OCI-LY7 (cell line): ENCODE measurements at regions not wholly inside any gene's neighbourhood (a gene's known extent, or its start where the extent isn't known, plus 50 kb on each side); places are given as distances from the start of the nearest gene placed in this dataset.

Experiments used
- BruUV-seq: library from RNA; stranded (reverse); fragments of 400-500 nt; replicated peaks from 2 replicates; lab custom pipeline; 2021; lab: Mats Ljungman, UMichigan
- CTCF ChIA-PET: fragments of 300-600 bp; sonication (Branson Sonifier 250); formaldehyde crosslinking; loops from one replicate; lab custom pipeline; 2022; ENCODE audit warnings: antibody characterized with exemption; ENCODE audit not compliant: unreplicated experiment; lab: Charles Lee
- POLR2A ChIA-PET: fragments of 300-600 bp; sonication (Branson Sonifier 250); formaldehyde crosslinking; loops from one replicate; lab custom pipeline; 2022; ENCODE audit warnings: antibody characterized with exemption; lab: Charles Lee
- DNase-seq: peaks from one replicate; pipeline ENCODE4 v3.0.0-alpha.2; 2015; ENCODE audit warnings: low spot score
- H2AFZ ChIP-seq: fragments of 200-600 bp; sonication (generic), shearing (Covaris generic); 2 replicates; pipeline ENCODE4 v1.6.1; 2014; ENCODE audit warnings: mild to moderate bottlenecking, antibody characterized with exemption, low read length, moderate library complexity
- H3K27ac ChIP-seq: fragments of 200-600 bp; sonication (generic); 2 replicates; pipeline ENCODE4 v1.5.1; 2014; ENCODE audit warnings: mixed run types, low read depth, mild to moderate bottlenecking, moderate library complexity, low read length, inconsistent platforms; ENCODE audit not compliant: poor library complexity, severe bottlenecking
- H3K36me3 ChIP-seq: fragments of 200-600 bp; sonication (generic); 2 replicates; pipeline ENCODE4 v1.6.1; 2014; ENCODE audit warnings: mild to moderate bottlenecking, antibody characterized with exemption, low read length, moderate library complexity, mixed read lengths; ENCODE audit not compliant: insufficient read depth
- H3K4me1 ChIP-seq: fragments of 200-600 bp; sonication (generic); 2 replicates; pipeline ENCODE4 v1.5.1; 2014; ENCODE audit warnings: mild to moderate bottlenecking, low read length; ENCODE audit not compliant: insufficient read depth, poor library complexity, severe bottlenecking
- H3K4me2 ChIP-seq: fragments of 200-600 bp; sonication (generic); 2 replicates; pipeline ENCODE4 v1.6.1; 2014; ENCODE audit warnings: mild to moderate bottlenecking, low read length
- H3K4me3 ChIP-seq: fragments of 200-600 bp; sonication (generic); 2 replicates; pipeline ENCODE4 v1.5.1; 2014; ENCODE audit warnings: mild to moderate bottlenecking, low read depth, low read length; ENCODE audit not compliant: poor library complexity, severe bottlenecking
- H3K79me2 ChIP-seq: fragments of 200-600 bp; sonication (generic); 2 replicates; pipeline ENCODE4 v1.6.1; 2016; ENCODE audit warnings: low read depth, mild to moderate bottlenecking, low read length, moderate library complexity, mixed read lengths; ENCODE audit not compliant: insufficient read depth
- H3K9me2 ChIP-seq: fragments of 200-600 bp; sonication (generic); 2 replicates; pipeline ENCODE4 v1.6.1; 2016; ENCODE audit warnings: mild to moderate bottlenecking, low read length, mixed read lengths; ENCODE audit not compliant: insufficient read depth
- H3K9me3 ChIP-seq: fragments of 200-600 bp; sonication (generic); 2 replicates; pipeline ENCODE4 v1.6.1; 2014; ENCODE audit warnings: mild to moderate bottlenecking, mixed run types, low read length, mixed read lengths
- H4K20me1 ChIP-seq: fragments of 200-600 bp; sonication (generic); 2 replicates; pipeline ENCODE4 v1.6.1; 2014; ENCODE audit warnings: mild to moderate bottlenecking, antibody characterized with exemption, low read length, moderate library complexity, mixed read lengths; ENCODE audit not compliant: insufficient read depth
- CTCF ChIP-seq: fragments of 200-600 bp; sonication (generic); conservative IDR thresholded peaks from 2 replicates; pipeline ENCODE4 v1.5.1; 2014; ENCODE audit warnings: mild to moderate bottlenecking, antibody characterized with exemption, low read length, moderate library complexity, mixed read lengths
- EZH2phosphoT487 ChIP-seq: fragments of 200-600 bp; sonication (generic); IDR thresholded peaks from 2 replicates; pipeline ENCODE4 v1.6.1; 2018; ENCODE audit warnings: low read depth, borderline replicate concordance, mild to moderate bottlenecking, mixed run types, antibody characterized with exemption, low read length, moderate library complexity, mixed read lengths
- intact Hi-C: fragments of 100-400 bp; cut with micrococcal nuclease; formaldehyde crosslinking; loops from one replicate; pipeline ENCODE4 v1.10.0; 2022; ENCODE audit not compliant: unreplicated experiment

GRCh38 chr15:35741881-35742280, 195.9 kb upstream of the DPH6 start:
- no peak for DNase-seq
- Histone ChIP-seq H3K4me1 (no peaks in the 10 kb centered on the region), H2AFZ (no peak overlapping the region), H3K27ac (no peak overlapping the region), H4K20me1 (no peaks in the 10 kb centered on the region), H3K36me3 (no peaks in the 10 kb centered on the region), H3K4me3 (no peak overlapping the region), H3K4me2 (no peak overlapping the region), H3K9me2 (no peaks in the 10 kb centered on the region), H3K79me2 (no peaks in the 10 kb centered on the region), H3K9me3 (no peaks in the 10 kb centered on the region)
- TF ChIP-seq EZH2phosphoT487 (no peak), CTCF (no peak)
- ChIA-PET CTCF (no interaction called here), POLR2A (no interaction called here)
- intact Hi-C loops, result no loop called here
- no TSS peak for BruUV-seq

- H2AFZ ChIP-seq, result no peak overlapping the region
- no peaks in the 10 kb centered on the region for H3K36me3 ChIP-seq
- no peak for DNase-seq
- no peaks in the 10 kb centered on the region for H3K9me3 ChIP-seq
- no peaks in the 10 kb centered on the region for H4K20me1 ChIP-seq
- no peaks in the 10 kb centered on the region for H3K79me2 ChIP-seq
- CTCF ChIA-PET, result no interaction called here
- no peaks in the 10 kb centered on the region for H3K9me2 ChIP-seq
- no TSS peak for BruUV-seq
- POLR2A ChIA-PET, result interaction anchor here (0.6 kb wide), 1 partner anchor 1646 kb away, joined by 3 read pairs; no protein-coding TSS in a partner anchor
- no peak overlapping the region for H3K4me2 ChIP-seq
- TF ChIP-seq CTCF (no peak), EZH2phosphoT487 (no peak)
- H3K4me3 ChIP-seq, result no peak overlapping the region
- H3K4me1 ChIP-seq, result no peaks in the 10 kb centered on the region
- H3K27ac ChIP-seq, result no peak overlapping the region
- intact Hi-C loops, result no loop called here
Observed at GRCh38 chr15:35743321-35743720, 197.4 kb upstream of the DPH6 start.

GRCh38 chr15:35746121-35746520, 200.2 kb upstream of the DPH6 start:
- Histone ChIP-seq H4K20me1 (no peaks in the 10 kb centered on the region), H3K4me3 (no peak overlapping the region), H3K27ac (no peak overlapping the region), H2AFZ (no peak overlapping the region), H3K36me3 (no peaks in the 10 kb centered on the region), H3K9me2 (no peaks in the 10 kb centered on the region), H3K4me2 (no peak overlapping the region), H3K9me3 (no peaks in the 10 kb centered on the region), H3K79me2 (no peaks in the 10 kb centered on the region), H3K4me1 (no peaks in the 10 kb centered on the region)
- ChIA-PET POLR2A (no interaction called here), CTCF (no interaction called here)
- intact Hi-C loops, result no loop called here
- BruUV-seq, result no TSS peak
- DNase-seq, result no peak
- no peak for TF ChIP-seq EZH2phosphoT487
- no peak for TF ChIP-seq CTCF
